Fibroblast of skin of left biceps (primary cell): ENCODE measurements at regions not wholly inside any gene's neighbourhood (a gene's known extent, or its start where the extent isn't known, plus 50 kb on each side); places are given as distances from the start of the nearest gene placed in this dataset.

Experiments
- DNase-seq, 2 experiments: peaks; one replicate each; pipeline ENCODE4 v3.0.0-alpha.2; 2013; ENCODE audit warnings: low read depth in 2 of 2

DNA sequence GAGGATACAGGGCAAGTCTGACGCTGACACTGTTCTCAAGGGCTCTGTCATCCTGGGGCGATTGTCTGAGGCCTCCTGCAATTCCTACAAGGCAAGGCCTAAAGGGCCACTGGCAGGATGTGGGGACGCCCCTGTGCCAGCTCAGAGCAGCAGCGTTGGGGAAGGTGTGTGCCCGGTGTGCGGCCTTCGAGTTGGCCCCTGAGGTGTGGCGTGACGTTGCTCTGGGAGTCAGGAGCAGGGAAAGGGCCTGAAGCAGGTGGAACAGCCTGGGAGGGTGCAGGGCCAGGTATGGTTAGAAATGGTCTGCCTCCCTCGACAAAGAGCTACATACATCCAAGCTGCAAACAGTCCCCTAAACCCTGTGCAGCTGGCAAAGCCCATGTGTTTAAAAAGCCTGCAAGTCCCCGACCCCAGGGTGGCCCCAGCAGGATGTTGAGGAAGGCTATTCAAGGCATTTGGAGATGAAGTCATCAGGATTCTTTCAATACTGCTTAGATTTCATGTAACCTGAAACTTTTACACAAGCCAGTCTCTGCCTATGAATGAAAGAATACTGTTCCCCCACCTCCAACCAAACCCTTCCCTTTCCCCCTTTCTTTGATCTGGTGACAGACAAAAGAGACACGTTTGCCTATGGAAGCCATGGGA, 142.5 kb upstream of the TNS3 start:
- peak; percentile 74 to 76 for DNase-seq

DNA sequence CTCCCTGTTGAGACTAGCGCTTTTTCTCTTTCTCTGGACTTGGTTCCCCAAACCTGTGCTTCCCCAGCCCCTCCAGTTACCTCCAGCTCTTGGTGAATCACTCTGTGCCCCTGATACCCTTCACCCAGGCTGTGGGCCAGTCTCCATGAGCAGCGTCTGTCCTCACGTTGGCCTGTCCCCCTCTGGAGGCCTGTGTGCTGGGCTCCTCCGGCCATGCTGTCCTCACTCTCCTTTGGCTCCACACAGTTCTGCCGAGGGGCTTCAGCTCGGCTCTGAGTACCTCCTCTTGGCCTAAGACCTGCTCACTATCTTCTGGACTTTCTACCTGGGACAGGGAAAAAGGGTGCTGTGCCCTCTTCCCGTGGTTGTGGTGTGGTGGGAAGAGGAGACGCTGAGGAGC, 140.2 kb upstream of the TNS3 start:
- no peak for DNase-seq

DNA sequence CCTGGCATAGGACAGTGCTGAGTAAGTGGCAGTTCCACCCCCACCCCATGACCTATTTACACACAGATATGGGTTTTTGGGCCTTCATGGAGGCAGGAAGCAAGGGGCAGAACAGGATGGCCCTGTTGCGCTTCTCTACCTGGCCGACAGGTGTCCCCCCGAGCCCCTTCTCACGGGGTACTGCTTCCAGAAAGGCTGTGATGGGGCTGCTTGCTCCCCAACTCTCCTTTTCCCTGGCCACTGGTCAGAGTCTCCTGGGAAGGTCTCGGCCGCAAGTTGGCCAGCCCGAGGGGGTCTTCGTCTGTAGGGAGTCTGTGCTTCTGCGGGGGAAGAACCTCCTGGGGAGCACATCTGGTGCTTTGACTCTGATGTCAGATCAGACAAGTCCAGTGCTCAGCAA, 139.8 kb upstream of the TNS3 start:
- no peak for DNase-seq

DNA sequence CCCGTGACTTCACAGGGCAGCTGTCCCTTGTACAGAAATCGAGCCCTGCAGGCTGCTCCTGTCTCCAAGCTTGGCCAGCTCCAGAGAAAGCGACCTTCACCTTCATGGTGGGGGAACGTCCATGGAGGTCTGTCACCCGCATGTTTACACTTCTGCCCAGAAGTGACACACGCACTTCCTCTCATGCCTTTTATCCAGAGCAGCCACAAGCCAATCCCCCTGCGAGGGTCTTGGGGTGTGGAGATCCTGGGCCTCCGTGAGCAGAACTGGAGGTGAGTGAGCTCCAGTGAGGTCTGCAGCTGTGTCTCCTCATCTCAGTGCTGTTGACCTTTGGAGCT, 139.0 kb upstream of the TNS3 start:
- no peak for DNase-seq

DNA sequence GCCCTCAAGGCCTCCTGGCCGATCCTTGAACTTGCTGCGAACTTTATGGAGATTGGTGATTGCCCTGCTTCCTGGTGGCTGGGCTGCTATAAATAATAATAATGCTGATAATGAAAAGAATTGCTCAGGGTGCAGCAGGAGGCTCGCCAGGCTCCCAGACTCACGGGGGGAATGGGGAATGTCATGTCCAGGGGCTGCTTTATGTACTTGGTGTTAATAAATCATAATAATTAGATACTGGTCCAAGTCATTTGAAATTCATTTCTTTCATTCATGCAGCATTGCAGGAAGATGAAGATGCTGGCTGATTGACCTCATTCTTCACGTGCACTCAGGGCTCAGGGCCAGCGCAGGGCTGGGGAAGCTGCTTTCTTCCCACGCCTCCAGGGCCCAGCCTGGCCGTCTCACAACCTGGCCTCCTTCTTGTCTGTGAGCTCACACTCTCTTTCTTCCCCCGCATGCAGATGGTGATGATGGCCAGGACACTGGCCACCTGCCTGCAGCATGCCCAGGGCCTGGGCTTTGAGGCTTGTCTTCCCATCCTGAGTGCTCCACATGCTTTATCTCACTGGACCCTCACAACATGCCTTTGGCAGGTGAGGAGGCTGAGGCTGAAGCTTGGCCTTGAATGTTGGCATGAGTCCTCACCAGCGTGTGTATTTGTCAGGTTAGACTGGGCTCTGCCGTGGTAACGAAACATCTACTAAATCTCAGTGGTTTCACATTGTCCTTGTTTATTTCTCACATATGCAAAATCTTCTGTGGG, 138.4 kb upstream of the TNS3 start:
- DNase-seq: no peak

DNA sequence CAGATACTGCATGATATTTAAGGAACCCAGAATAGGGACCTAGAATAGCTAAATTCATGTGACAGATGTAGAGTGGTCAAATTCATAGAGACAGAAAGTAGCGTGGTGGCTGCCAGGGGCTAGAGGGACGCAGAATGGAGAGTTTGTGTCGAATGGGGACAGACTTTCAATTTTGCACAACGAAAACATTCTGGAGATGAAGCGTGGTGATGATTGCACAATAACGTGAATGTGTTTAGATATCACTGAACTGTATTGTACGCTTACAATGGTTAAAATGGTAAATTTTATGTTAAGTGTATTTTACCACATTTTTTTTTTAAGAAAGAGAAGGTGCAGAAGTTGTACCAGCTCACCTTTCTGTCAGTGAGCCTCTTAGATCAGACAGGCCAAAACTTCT, 137.8 kb upstream of the TNS3 start:
- no peak for DNase-seq

DNA sequence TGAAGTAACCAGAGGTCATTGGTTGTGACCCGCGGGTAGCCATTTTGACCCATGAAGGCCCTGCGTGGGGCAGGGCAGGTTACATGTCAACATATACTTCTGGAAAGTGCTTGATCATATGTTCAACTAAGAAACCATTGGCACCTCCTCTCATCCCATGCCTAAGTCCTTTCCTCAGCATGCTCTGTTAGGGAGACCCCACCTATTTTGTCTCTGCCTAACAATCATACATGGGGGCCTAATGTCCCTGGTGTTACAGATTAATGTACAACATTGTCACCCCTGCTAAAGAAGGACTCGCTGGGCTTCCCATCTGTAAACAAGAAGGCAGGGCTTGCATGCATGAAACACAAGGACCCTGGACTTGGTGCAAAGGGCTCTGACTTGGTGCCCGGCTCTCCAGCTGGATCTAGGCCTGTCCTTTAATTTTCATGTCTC, 133.7 kb upstream of the TNS3 start:
- DNase-seq: no peak

DNA sequence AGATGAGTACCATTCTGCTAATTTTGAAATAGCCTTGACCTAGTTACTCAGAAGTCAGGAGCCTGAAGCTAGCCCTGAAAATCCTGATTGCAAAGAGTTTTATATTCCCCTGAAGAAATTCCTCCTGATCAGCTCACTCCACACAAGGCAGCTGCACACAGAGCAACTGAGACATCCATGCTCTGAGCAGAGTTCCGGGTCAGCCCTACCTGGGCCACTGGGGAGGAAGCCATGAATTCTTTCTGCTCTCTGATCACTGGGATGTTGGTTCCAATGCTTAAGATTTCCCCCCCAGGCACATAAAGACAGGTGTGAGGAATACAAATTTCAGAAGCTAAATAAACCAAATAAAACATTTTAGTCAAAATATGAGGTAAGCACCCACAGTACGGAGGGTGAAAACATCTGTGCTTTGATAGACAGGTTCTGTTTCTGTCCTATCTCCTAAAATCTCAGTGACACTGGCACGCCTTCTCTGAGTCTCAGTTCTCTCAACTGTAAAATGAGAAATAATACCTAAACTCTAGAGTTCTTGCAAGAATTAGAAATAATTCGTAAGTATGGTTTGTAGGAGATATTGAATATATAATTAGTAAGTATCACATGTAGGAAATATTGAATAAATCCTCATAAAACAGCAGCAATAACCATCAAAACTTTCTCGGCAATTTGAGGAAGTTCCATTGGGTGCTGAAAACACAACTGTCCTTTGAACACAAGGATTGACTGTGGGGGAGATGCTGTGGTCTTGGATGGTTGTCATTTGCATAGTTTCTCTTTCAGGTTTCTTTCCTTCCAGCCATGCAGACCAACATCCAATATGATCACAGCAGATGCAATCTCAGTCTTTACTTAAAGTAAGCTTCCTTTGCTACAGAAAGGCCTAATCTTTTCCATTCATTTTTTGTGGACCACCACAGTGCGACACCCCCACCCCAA, 133.0 kb upstream of the TNS3 start:
- DNase-seq: no peak

DNA sequence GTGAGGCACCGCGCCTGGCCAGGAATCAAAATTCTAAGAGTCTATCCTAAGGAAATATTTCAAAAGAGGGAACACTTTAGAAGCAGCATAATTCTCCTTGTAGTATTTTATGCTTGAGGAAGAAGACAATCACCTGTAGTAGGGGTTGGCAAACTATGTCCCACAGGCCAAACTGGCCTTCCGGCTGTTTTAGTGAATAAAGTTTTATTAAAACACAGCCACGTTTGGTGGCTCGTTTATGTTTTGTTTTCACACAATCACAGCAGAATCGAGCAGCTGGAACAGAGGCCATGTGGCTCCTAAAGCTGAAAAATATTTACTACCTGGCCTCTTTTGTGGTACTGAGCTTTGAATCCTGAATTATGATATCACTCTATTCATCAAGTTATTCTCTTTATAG, 131.7 kb upstream of the TNS3 start:
- no peak for DNase-seq

DNA sequence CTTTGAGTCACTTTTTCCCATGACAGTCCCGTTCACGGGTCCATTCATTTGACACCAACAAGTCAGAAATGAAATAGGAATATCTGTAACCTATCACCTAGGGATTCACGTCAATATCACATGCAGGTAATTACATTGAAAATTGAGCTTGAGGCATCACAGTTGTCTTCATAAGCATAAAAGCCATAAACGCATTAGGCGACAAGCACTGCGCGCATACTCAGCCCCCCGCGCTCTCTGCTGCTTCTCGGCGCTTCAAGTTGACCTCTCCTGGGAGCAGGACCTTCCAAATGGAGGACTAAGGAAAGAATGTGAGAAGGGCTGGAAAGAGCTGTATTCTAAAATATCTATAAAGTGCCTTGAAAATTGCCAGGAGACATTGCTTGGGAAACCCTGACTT, 130.5 kb upstream of the TNS3 start:
- DNase-seq: no peak

DNA sequence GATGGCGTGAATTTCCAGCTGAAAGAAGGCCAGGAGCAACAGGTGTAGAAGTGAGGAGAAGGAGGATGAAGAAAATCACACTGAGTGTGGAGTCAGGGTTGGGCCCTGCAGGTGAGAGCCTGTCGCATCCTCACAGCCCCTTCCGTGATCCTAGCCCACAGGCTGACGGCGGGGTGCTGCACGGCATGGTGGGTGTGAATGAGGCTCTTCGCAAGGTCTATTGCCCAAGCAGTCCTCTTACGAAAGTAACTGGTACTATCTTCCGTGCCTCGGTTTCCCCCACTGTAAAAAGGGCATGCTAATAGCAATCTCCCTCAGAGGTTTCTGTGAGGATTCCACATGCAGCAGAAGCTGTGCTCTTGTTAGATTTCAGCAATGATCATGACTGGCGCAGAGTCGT, 129.9 kb upstream of the TNS3 start:
- no peak for DNase-seq

DNA sequence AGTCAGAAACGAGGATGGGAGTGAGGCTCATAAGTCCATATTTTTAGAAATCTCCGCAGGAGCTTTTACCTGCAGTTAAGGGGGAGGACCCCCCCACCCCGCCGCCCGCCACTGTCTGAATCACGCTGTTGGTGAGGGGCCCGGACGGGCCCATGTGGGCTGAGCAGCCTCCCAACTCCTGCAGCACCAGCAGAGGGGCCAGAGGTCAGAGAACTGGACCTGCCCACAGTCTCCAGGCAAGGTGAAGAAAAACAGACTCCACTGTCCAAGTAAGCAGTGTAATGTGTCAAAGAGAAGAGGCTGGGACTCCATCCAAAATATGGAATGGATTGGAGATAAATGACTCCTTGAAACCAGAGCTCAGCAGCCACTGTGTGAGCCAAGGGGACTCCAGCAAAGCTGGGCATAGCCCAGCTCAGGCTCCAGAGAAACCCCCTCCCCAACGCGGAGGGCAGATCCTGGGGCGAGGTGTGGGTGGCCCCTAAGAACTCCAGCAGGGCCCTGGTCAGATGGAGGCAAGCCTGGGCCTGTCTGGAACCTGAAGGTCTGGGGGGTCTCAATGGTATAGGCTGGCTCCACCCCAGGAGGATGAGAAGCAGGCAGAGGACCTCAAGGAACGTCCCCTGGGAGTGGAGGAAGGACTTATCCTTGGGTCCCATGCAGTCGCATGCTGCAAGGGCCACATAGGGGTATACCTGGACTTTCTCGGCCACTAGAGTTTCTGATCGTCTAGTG, 128.5 kb upstream of the TNS3 start:
- no peak for DNase-seq

DNA sequence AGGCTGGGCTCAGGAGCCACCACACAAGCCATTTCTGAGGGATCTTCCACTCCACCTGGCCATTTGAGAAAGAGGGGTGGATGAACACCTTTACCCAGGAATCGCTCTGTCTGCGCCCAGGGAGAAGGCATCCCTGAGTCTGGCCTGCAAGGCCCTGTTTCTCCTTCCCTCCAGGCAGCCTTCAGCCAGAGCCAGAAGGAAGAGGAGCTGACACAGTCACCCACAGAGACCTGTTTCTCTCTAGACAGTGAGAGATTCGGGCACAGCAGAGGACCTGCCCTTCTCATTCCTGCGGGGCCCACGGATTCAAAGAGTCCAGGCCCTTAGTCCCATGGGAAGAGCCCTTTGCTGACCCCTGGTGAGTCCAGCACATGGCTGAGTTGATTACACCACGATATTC, 127.5 kb upstream of the TNS3 start:
- DNase-seq: no peak

DNA sequence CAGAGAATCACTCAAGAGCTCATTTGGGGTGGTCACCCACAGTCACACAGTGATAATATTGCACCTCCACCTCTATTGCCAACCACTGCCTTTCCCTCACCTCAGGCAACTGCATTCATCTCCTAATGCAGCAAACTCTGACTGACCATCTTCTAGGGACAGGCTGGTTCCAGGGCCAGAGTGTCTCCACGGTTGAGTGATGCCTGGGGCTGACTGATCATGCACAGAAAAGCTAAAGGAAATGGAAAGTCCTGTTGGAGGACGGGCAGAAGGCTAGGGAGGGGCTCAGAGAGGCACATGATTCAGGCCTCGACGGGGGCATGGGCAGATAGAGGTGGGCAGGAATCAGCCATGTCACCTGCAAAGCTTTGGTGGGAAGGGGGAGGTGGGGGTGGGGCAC, 127.1 kb upstream of the TNS3 start:
- no peak for DNase-seq

DNA sequence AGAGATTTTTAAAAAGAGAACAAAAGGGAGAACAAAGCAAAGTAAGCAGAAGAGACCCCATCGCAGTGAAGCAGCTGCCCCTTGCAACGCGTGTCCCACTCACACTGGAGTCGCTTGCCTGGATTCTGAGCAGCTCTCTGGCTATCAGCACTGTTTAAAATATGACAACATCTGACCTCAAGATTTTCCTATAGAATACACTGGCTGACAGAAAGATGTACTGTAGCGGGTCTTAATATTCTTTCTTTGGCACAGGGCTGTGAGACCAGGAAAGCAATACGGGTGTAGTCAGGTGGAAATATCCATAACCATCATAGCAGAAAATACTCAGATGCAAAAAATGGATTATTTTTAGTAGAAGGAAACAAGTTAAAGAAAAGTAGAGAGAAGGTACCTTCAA, 125.7 kb upstream of the TNS3 start:
- DNase-seq: no peak

DNA sequence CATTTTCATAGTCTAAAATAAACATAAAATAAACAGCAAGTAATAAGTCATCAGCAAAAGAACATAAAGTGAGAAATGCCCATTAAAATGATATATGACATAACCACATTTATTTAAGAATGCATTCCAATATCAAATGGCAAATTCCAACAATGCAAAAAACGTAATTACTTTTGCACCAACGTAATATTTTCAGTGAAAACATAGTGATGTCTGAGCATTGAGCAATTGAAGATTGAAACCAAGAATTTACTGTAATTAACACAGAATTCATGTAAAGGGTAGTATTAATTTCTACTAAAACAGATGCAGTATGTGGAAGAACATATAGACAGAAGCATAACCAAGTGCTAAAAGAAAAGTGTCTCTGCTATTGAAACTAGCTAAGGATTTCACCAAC, 123.0 kb upstream of the TNS3 start:
- peak; percentile 58 to 64 for DNase-seq

DNA sequence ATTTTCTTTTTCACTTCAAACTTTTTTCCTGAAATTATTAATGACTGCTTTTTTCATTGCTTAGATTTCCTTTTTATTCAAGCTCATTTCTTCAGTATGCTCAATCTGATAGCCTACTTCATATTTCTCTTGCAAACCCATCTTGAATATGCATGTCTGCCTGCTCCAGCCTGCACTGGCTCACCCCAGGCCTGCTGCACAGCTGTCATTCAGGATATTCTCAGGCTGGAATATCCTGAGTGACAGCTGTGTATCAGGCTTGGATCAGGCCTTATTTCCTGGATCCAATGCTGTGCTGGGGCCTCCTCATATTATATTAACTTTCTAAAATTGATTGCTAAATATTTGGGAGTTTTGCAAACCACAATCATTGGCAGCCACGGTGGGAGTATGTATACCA, 120.2 kb upstream of the TNS3 start:
- no peak for DNase-seq

DNA sequence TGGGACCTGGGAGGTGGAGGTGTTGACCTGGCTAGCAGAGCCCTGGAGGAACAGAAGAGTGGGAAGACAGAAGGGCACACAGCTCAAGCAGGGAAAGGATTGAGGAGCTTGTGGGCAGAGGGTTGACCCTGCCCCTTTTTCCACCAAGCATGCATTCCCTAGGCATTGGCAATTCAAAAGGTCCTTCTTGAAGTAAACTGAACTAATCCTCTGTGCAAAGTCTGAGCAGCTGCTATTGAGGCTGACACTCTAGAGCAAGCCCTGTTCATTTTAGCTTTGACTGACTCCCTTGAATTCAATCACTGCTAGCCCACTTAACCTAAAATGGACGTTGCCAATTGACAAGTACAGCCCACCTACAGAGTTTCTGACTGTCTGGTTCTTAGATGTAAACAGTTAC, 116.5 kb upstream of the TNS3 start:
- DNase-seq: no peak

DNA sequence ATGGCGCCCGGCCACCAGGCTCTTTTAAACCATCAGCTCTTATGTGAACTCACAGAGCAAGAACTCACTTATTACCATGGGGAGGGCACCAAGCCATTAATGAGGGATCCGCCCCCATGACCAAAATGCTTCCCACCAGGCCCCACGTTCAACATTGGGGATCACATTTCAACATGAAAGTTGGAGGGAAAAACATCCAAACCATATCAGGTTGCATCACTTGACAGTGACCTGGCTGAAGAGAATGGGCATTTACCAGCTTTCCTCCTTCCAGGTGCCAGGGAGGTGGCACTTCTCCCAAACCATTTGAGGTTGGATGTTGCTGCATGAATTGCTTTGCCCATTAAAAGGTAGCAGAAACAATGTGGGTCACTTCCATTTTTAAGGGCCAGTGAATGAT, 115.6 kb upstream of the TNS3 start:
- no peak for DNase-seq

DNA sequence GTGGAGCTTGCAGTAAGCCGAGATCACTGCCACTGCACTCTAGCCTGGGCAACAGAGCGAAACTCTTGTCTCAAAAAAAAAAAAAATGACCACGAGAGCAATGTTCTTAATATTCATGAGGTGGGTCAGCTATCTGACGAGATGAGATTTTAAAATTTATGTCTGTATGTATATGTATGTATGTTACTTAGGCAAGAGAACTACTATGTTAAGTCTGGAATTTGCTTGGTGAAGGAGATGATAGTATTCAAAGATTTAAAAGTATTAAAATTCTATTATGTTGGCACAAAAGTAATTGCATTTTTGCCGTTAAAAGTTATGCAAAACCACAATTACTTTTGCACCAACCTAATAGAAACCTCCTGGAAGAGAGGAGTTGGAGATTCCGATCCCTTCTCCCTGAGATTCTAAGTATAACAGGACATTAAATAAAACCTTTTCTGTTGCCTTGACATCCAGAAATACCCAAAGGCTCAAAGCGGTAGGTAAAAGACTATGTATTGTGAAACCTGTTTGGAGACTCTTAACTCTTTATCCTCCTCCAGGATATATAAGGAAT, 114.3 kb upstream of the TNS3 start:
- DNase-seq: peak in 1 of 2 experiments; percentile 31

DNA sequence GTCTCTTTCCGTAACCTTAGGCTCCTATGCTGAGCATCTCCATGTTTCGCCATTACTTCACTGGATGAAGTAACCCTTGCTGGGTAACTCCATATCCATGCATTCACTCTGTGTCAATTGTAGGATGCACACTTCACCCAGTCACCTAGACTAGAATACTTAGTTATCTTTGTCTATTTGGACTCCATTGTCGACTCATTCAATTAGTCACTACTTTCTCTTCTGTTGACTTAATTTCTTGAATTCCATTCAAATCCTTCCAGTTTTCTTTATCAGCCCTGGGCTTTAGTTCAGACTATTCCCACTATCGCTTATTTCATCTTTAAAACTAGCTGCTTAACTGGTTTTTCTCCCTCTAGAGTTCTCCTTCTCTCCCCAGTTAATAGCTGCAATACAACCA, 111.3 kb upstream of the TNS3 start:
- peak in 1 of 2 experiments; percentile 17 for DNase-seq

DNA sequence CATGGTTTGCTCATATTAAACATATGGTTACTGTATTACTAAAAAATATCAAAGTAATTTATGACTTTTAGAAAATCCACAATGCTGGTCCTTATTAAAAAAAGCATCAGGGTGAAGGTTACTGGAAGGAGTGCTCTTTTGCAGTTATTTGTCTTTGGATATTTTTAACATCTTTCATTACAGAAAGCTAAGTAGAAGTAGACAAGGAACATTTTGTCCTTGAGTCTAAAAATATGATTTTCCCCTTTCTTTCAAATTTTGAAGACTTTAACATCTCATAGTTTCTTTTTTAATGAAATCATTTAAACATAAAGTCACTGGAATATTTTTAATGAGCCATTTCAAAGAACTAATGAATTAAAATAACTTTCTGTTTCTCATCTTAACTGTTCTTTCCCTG, 110.1 kb upstream of the TNS3 start:
- no peak for DNase-seq
